A673 (cell line): ENCODE measurements at regions not wholly inside any gene's neighbourhood (a gene's known extent, or its start where the extent isn't known, plus 50 kb on each side); places are given as distances from the start of the nearest gene placed in this dataset.

Experiments used
- CTCF ChIP-seq: fragments of 300-800, 200-600 bp; sonication (generic); conservative IDR thresholded peaks from 2 replicates; pipeline ENCODE4 v1.5.1; 2017; ENCODE audit warnings: low read depth, mild to moderate bottlenecking, antibody characterized with exemption, low read length, moderate library complexity, mixed read lengths
- EZH2 ChIP-seq: fragments of 200-600 bp; sonication (generic); IDR thresholded peaks from 2 replicates; pipeline ENCODE4 v1.6.1; 2017; ENCODE audit warnings: borderline replicate concordance, low read depth, mild to moderate bottlenecking, mixed read lengths, antibody characterized with exemption, low read length; ENCODE audit not compliant: poor library complexity, severe bottlenecking

DNA sequence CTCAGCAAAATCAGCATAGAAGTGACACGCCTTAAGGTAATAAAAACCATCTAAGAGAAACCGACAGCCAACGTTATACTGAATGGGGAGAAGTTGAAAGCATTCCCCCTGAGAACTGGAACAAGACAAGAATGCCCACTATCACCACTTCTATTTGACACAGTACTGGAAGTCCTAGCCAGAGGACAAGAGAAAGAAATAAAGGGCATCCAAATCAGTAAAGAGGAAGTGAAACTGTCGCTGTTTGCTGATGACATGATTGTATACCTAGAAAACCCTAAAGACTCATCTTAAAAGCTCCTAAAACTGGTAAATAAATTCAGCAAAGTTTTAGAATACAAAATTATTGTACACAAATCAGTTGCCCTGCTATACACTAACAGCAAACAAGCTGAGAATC, 393.3 kb downstream of the KIF4B start:
- no peak for TF ChIP-seq CTCF
- no peak for TF ChIP-seq EZH2
